GM18907 (cell line): ENCODE measurements at regions not wholly inside any gene's neighbourhood (a gene's known extent, or its start where the extent isn't known, plus 50 kb on each side); places are given as distances from the start of the nearest gene placed in this dataset.
"Not testable (repeated sequence)": the region's sequence is repeated elsewhere in the genome, so short reads cannot be mapped to it uniquely, and the experiment has no call there.

Experiments
- ATAC-seq: cut with Tn5 transposase; IDR thresholded peaks from one replicate; pipeline ENCODE4 v1.9.1; 2021; ENCODE audit warnings: mild to moderate bottlenecking, moderate library complexity; ENCODE audit not compliant: unreplicated experiment

DNA sequence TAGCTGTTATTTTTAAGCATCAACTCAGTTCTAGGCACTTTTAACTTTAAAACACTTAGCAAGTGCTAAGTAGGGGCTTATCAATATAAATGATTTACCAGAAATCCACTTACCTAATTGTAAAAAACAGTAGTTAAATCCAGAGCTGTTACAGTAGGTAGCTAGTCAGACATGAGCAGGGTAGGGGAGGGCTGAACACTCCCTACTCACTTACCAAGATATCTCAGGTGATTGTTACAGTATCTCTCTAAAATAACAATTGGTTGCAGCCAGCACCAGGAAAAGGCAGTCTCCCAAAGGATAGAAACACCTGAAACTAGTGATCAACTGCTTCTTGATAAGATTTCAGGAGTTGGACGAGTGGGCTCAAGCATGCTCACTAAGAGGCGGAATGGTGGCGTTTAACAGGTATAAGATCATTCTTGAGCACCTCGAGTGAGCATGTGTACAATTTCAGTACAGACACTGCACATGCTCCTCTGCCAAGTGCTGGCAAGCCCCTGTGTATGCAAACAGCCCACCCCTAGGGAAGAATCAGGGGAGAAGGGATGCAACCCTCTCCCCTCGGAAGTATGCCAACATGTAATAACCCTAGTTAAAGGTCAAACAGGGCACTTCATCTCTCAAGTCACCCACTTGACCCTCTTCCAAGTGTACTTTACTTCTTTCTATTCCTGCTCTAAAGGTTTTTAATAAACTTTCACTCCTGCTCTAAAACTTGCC, 1113.6 kb upstream of the SEL1L start:
- no peak for ATAC-seq

- ATAC-seq, result no peak
Measured at GRCh38 chr14:82655770-82656169, 1122.1 kb upstream of the SEL1L start.

DNA sequence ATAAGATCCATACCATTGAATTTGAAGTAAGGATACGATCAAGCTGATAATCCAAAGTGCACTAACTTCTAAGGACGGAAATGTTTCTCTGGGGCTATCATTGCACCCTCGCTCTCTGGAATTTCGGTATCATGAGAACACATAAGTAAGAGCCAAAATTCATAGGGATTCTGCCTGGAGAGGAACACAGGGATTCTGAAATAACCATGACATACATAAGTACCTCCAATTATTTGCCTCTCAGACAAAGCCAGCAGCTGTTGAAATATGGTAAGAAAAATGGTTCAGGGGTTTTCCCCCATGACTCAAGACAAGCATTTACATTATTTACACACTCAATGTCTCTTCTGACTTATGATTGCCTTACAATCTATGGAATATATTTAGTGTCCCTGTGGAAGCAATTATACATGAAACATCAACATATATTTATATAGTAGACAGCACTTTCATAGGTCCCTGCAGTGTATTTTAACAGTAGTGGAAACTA, 1123.6 kb upstream of the SEL1L start:
- ATAC-seq, result no peak

- no peak for ATAC-seq
Measured at GRCh38 chr14:82661258-82661657, 1127.6 kb upstream of the SEL1L start.

GRCh38 chr14:82667006-82667405, 1133.4 kb upstream of the SEL1L start:
- ATAC-seq, result no peak

- no peak for ATAC-seq
Measured at GRCh38 chr14:82667501-82667900, 1133.8 kb upstream of the SEL1L start.

DNA sequence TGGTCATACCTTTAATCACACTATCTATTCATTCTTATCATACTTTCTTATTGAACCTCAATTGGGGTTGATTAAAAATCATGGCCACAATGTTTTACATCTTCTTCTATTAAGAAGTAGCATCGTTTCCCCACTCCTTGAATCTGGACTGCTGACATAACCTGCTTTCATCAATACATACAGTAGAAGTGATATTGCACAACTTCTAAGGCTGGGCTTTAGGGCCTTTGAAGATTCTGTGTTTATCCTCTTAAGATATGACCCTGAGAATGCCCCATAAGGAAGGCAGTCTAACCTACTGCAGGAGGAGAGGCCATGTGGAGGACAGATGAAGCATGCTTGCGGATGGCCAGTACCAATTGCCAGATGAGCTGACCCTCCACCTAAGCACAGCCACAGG, 1142.8 kb upstream of the SEL1L start:
- ATAC-seq, result no peak

DNA sequence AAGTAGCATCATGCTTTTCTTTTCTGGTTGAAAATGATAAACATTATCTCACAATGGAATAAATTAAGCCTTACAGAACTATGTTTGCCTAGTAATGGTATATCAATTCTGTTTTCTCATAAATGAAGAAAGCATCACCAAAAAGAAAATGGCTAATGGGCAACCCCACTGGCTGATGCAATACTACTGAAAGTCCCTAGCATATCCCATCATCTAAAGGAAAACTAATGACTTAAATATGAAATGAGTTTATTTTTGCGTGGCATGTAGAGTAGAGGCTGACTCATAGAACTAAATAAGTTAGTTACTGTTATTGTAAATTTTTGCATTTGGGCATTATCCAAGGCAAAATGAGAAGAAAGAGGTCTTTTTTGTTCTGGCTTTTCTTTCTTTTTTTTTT, 1156.3 kb upstream of the SEL1L start:
- ATAC-seq, result no peak

- ATAC-seq, result not testable (repeated sequence)
Measured at GRCh38 chr14:82691191-82691590, 1157.5 kb upstream of the SEL1L start.

DNA sequence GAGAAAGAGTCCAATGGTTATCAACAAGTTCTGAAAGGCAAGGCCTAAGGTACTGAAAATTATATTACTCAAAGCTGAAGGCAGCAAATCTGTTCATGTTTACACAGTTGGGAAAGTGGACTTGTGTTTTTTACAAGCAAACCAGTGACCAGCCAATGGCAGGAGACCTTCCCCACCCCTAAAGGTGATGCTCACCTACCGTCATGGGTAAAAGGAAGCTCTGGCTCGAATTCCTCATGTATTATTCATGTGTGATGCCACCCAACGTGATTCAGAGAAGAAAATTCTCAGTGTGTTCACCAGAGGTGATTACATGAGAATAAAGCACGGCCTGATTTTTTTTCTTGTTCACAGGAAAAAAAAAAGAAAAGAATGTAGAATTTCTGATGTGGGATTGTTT, 1161.2 kb upstream of the SEL1L start:
- ATAC-seq, result no peak

GRCh38 chr14:82704218-82704617, 1170.6 kb upstream of the SEL1L start:
- no peak for ATAC-seq

GRCh38 chr14:82710267-82710841, 1176.7 kb upstream of the SEL1L start:
- ATAC-seq, result peak; percentile 65

- no peak for ATAC-seq
Measured at GRCh38 chr14:82719617-82720016, 1186.0 kb upstream of the SEL1L start.

- no peak for ATAC-seq
Measured at GRCh38 chr14:82720431-82720830, 1186.8 kb upstream of the SEL1L start.

DNA sequence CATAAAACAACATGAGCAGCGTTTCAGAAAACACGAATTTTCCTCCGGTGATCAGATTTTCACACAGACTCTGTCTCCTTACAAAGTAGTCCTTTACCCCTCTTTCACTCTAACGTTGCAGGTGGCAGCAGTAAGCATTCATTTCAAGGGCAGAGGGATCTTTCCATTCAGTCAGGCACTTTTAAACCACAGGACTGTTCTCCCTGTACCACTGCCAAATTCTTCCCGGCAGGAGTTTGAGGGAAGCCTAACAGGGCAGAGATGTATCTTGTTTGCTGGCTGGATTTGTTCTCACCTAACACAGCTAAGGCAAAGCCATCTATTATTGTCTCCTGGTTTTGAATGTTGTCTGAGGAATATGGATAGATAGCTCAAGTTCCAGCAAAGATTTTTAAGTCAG, 1187.3 kb upstream of the SEL1L start:
- no peak for ATAC-seq

DNA sequence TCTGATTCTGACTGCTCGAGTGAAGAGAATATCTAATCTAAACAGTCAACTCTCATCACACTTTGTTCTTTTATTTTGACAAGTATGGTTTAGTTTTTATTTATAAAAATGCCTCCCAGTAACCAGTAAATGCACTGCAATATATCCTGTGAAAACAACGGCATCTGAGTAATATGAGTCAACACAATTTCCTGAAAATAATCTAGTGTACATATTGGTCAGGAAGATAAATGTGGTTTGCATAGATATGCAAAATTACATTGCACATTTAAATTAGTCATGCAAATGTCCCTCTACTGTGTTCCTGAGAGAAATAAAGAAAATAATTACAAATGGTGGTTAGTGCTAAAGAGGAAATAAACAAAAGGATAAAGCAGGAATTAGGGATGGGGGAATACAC, 1190.7 kb upstream of the SEL1L start:
- no peak for ATAC-seq

DNA sequence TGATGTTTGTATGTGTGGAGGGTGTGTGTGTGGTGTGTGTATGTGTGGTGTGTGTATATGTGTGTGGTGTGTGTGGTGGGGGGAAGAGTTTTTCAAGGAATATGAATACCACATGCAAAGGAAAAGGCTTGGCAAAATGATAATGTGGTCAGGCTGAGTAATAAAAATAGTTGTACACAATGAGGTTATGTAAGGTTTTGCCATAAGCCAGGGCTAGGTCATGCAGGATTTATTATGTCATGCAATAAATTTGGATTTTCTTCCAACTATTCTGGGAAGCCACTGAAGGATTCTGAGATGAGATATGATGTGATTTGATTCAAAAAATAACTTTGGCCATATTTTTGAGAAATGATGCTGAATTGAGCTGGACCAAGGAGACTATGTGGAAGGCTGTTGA, 1191.6 kb upstream of the SEL1L start:
- ATAC-seq, result no peak

- no peak for ATAC-seq
Measured at GRCh38 chr14:82731526-82731925, 1197.9 kb upstream of the SEL1L start.

- ATAC-seq, result no peak
Measured at GRCh38 chr14:82740547-82740946, 1206.9 kb upstream of the SEL1L start.

DNA sequence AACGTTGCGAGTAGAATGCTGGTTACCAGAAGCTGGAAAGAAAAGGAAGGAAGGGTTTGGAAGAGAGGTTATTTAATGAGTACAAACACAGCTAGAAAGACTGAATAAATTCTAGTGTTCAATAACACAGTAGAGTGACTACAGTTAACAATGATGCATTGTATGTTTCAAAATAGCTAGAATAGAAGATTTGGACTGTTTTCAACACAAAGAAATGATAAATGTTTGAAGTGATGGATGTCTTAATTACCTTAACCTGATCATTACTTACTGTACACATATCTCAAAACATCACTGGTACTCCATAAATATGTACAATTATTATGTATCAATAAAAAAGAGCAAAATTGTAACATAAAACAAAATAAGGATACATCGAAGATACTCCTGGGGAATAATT, 1221.8 kb upstream of the SEL1L start:
- ATAC-seq, result no peak

- ATAC-seq, result no peak
Measured at GRCh38 chr14:82755923-82756322, 1222.3 kb upstream of the SEL1L start.

- no peak for ATAC-seq
Measured at GRCh38 chr14:82757776-82758175, 1224.1 kb upstream of the SEL1L start.

- ATAC-seq, result no peak
Measured at GRCh38 chr14:82759656-82760055, 1226.0 kb upstream of the SEL1L start.
